SK-N-SH (cell line): ENCODE measurements at regions not wholly inside any gene's neighbourhood (a gene's known extent, or its start where the extent isn't known, plus 50 kb on each side); places are given as distances from the start of the nearest gene placed in this dataset.

ENCODE experiments used
- CTCF ChIA-PET: fragments of 300-600, 350-600 bp; formaldehyde crosslinking; extraction: SDS; loops from one replicate; lab custom pipeline; 2021; lab: Yijun Ruan, JAX
- POLR2A ChIA-PET: fragments of 350-600 bp; sonication (Branson Sonifier 250); formaldehyde crosslinking; extraction: SDS; loops from one replicate; lab custom pipeline; 2020; ENCODE audit warnings: antibody characterized with exemption, inconsistent platforms; lab: Yijun Ruan, JAX
- DNase-seq: peaks from one replicate; pipeline ENCODE4 v3.0.0; 2012
- H2AFZ ChIP-seq: fragments of 200-600 bp; sonication (generic); 2 replicates; pipeline ENCODE4 v1.8.1; 2016; ENCODE audit warnings: antibody characterized with exemption, mild to moderate bottlenecking, low read depth
- H3F3A ChIP-seq: fragments of 200-600 bp; sonication (generic); replicated peaks from 2 replicates; pipeline ENCODE3; 2016; ENCODE audit warnings: antibody characterized with exemption, mild to moderate bottlenecking; ENCODE audit not compliant: insufficient read depth
- H3K27ac ChIP-seq, 2 experiments: fragments of 200-500 bp in 1 of 2; fragments of 200-600 bp in 1 of 2; sonication (Bioruptor generic) in 1 of 2; sonication (generic), shearing (Covaris generic) in 1 of 2; 2 replicates each; pipeline versions ENCODE4 v1.5.1 to v1.6.1; 2014 to 2016; ENCODE audit warnings: low read depth in 2 of 2, inconsistent platforms in 1 of 2, low read length in 1 of 2, mild to moderate bottlenecking in 1 of 2, mixed read lengths in 1 of 2
- H3K27me3 ChIP-seq: fragments of 200-600 bp; sonication (generic), shearing (Covaris generic); 2 replicates; pipeline ENCODE4 v1.6.1; 2016; ENCODE audit warnings: mixed run types; ENCODE audit not compliant: insufficient read depth
- H3K36me3 ChIP-seq, 2 experiments: fragments of 200-500 bp in 1 of 2; fragments of 200-600 bp in 1 of 2; sonication (Bioruptor generic) in 1 of 2; sonication (generic) in 1 of 2; replicated peaks in 1 of 2; 2 replicates each; pipeline versions ENCODE3 to v1.5.1; 2014 to 2016; ENCODE audit warnings: low read length in 1 of 2, mild to moderate bottlenecking in 1 of 2; ENCODE audit not compliant: insufficient read depth in 2 of 2, control insufficient read depth in 1 of 2
- H3K4me1 ChIP-seq, 2 experiments: fragments of 200-500 bp in 1 of 2; fragments of 200-600 bp in 1 of 2; sonication (Bioruptor generic) in 1 of 2; sonication (generic), shearing (Covaris generic) in 1 of 2; 2 replicates each; pipeline versions ENCODE4 v1.5.1 to v1.6.1; 2014 to 2016; ENCODE audit warnings: low read depth in 1 of 2, low read length in 1 of 2, mixed run types in 1 of 2; ENCODE audit not compliant: insufficient read depth in 2 of 2, control insufficient read depth in 1 of 2
- H3K4me2 ChIP-seq: fragments of 200-600 bp; sonication (generic), shearing (Covaris generic); 2 replicates; pipeline ENCODE4 v1.6.1; 2017; ENCODE audit warnings: mixed run types
- H3K4me3 ChIP-seq, 2 experiments: fragments of 200-500 bp in 1 of 2; fragments of 200-600 bp in 1 of 2; sonication (Bioruptor generic) in 1 of 2; sonication (generic), shearing (Covaris generic) in 1 of 2; 2 replicates each; pipeline versions ENCODE4 v1.5.1 to v1.8.1; 2014 to 2016; ENCODE audit warnings: low read depth in 2 of 2, inconsistent platforms in 1 of 2, low read length in 1 of 2, mild to moderate bottlenecking in 1 of 2, mixed read lengths in 1 of 2, moderate library complexity in 1 of 2
- H3K79me2 ChIP-seq: fragments of 200-600 bp; sonication (generic); 2 replicates; pipeline ENCODE4 v1.8.1; 2017; ENCODE audit warnings: mild to moderate bottlenecking; ENCODE audit not compliant: insufficient read depth
- H3K9ac ChIP-seq: fragments of 200-600 bp; sonication (generic); 2 replicates; pipeline ENCODE4 v1.6.1; 2017; ENCODE audit warnings: mixed run types
- H3K9me2 ChIP-seq: fragments of 200-600 bp; sonication (generic); 2 replicates; pipeline ENCODE4 v1.6.1; 2017; ENCODE audit warnings: mixed run types
- H3K9me3 ChIP-seq: fragments of 200-600 bp; sonication (generic); 2 replicates; pipeline ENCODE4 v1.6.1; 2017; ENCODE audit warnings: mixed run types, mild to moderate bottlenecking, moderate library complexity
- H4K20me1 ChIP-seq: fragments of 200-600 bp; sonication (generic); 2 replicates; pipeline ENCODE4 v1.6.1; 2017; ENCODE audit warnings: mild to moderate bottlenecking, mixed run types; ENCODE audit not compliant: insufficient read depth
- CHD2 ChIP-seq: fragments of 150-350 bp; IDR thresholded peaks from 2 replicates; pipeline ENCODE4 v1.6.1; 2018; ENCODE audit warnings: low read length; ENCODE audit not compliant: partially characterized antibody
- CTCF ChIP-seq: fragments of 200-600 bp; sonication (generic); IDR thresholded peaks from 2 replicates; pipeline ENCODE4 v1.6.1; 2017; ENCODE audit warnings: antibody characterized with exemption, mild to moderate bottlenecking, moderate library complexity
- EP300 ChIP-seq, 2 experiments: IDR thresholded peaks; 2 replicates each; pipeline versions ENCODE4 v1.4.0 to v1.6.1; 2012; ENCODE audit warnings: borderline replicate concordance in 1 of 2, low read depth in 1 of 2, low read length in 1 of 2
- EZH2phosphoT487 ChIP-seq: fragments of 200-600 bp; sonication (generic); IDR thresholded peaks from 2 replicates; pipeline ENCODE4 v1.6.1; 2017; ENCODE audit warnings: low read depth, mixed run types, mild to moderate bottlenecking, antibody characterized with exemption, moderate library complexity, borderline replicate concordance
- FOXJ3 ChIP-seq: sonication (generic); formaldehyde crosslinking; IDR thresholded peaks from 2 replicates; pipeline ENCODE4 v1.5.1; 2020; ENCODE audit warnings: mild to moderate bottlenecking, missing genetic modification reagents
- GABPA ChIP-seq: IDR thresholded peaks from 2 replicates; pipeline ENCODE4 v1.4.0; 2012; ENCODE audit warnings: low read depth, mild to moderate bottlenecking
- GATA2 ChIP-seq: sonication (generic); formaldehyde crosslinking; IDR thresholded peaks from 2 replicates; pipeline ENCODE4 v1.5.0; 2020; ENCODE audit warnings: mild to moderate bottlenecking, missing genetic modification reagents
- JUND ChIP-seq: IDR thresholded peaks from 2 replicates; pipeline ENCODE4 v1.4.0; 2012
- MAX ChIP-seq: IDR thresholded peaks from 2 replicates; pipeline ENCODE4 v1.4.0; 2012; ENCODE audit warnings: low read depth
- MXI1 ChIP-seq: IDR thresholded peaks from 2 replicates; pipeline ENCODE4 v1.6.1; 2012; ENCODE audit warnings: mild to moderate bottlenecking, low read depth, low read length, improper control_type of control experiment
- NFIC ChIP-seq: IDR thresholded peaks from 2 replicates; pipeline ENCODE4 v1.4.0; 2012; ENCODE audit warnings: borderline replicate concordance
- NRF1 ChIP-seq: IDR thresholded peaks from 2 replicates; pipeline ENCODE4 v1.6.1; 2012; ENCODE audit warnings: low read depth, mild to moderate bottlenecking, low read length
- PBX3 ChIP-seq: IDR thresholded peaks from 2 replicates; pipeline ENCODE4; 2012
- POLR2AphosphoS5 ChIP-seq: IDR thresholded peaks from 2 replicates; pipeline ENCODE4 v1.6.1; 2012; ENCODE audit warnings: low read depth, low read length
- RAD21 ChIP-seq: IDR thresholded peaks from 2 replicates; pipeline ENCODE4 v1.6.1; 2012; ENCODE audit warnings: mild to moderate bottlenecking, low read length
- RCOR1 ChIP-seq: fragments of 150-350 bp; IDR thresholded peaks from 2 replicates; pipeline ENCODE4 v1.6.1; 2017; ENCODE audit warnings: antibody characterized with exemption, low read length
- RXRA ChIP-seq: IDR thresholded peaks from 2 replicates; pipeline ENCODE4 v1.4.0; 2012; ENCODE audit warnings: low read depth, mild to moderate bottlenecking, borderline replicate concordance
- TAF1 ChIP-seq: IDR thresholded peaks from 2 replicates; pipeline ENCODE4 v1.6.1; 2012; ENCODE audit warnings: low read depth, mild to moderate bottlenecking, low read length, moderate library complexity, borderline replicate concordance
- TCF12 ChIP-seq: IDR thresholded peaks from 2 replicates; pipeline ENCODE4 v1.4.0; 2012
- USF1 ChIP-seq: IDR thresholded peaks from 2 replicates; pipeline ENCODE4 v1.4.0; 2012; ENCODE audit warnings: low read depth, borderline replicate concordance
- YY1 ChIP-seq: IDR thresholded peaks from 2 replicates; pipeline ENCODE4 v1.4.0; 2012; ENCODE audit warnings: low read depth, mild to moderate bottlenecking
- WGBS: methylation state at CpG from one replicate; pipeline ENCODE4 v1.1.6; 2017; ENCODE audit warnings: low lambda C conversion rate; 5-methylcytosine and 5-hydroxymethylcytosine counted together

- WGBS, result 5% methylated on average over 4 of the region's 4 CpGs
- POLR2A ChIA-PET, result no interaction called here
These were observed 119.6 kb downstream of the PRDM9 start for GRCh38 chr5:23626961-23627360.

GRCh38 chr5:23627976-23628375, 120.6 kb downstream of the PRDM9 start:
- ChIA-PET CTCF (no interaction called here), POLR2A (no interaction called here)
- Histone ChIP-seq H3K9me3 (no peaks in the 10 kb centered on the region), H3K27me3 (no peaks in the 10 kb centered on the region), H3K4me3 (no peak overlapping the region), H3K9ac (no peak overlapping the region), H4K20me1 (no peaks in the 10 kb centered on the region), H2AFZ (no peak overlapping the region), H3F3A (no peaks in the 10 kb centered on the region), H3K9me2 (no peaks in the 10 kb centered on the region), H3K79me2 (no peaks in the 10 kb centered on the region), H3K4me2 (no peak overlapping the region), H3K36me3 (no peaks in the 10 kb centered on the region), H3K4me1 (no peaks in the 10 kb centered on the region), H3K27ac (no peak overlapping the region)
- TF ChIP-seq PBX3, result no peak
- TF ChIP-seq USF1, result no peak
- no peak for TF ChIP-seq GATA2 (CRISPR knock-in tag)
- no peak for TF ChIP-seq YY1
- no peak for TF ChIP-seq MXI1
- TF ChIP-seq JUND, result no peak
- no peak for TF ChIP-seq RAD21
- TF ChIP-seq EZH2phosphoT487, result no peak
- no peak for TF ChIP-seq CHD2
- no peak for TF ChIP-seq POLR2AphosphoS5
- TF ChIP-seq FOXJ3 (CRISPR knock-in tag), result no peak
- no peak for TF ChIP-seq RXRA
- no peak for TF ChIP-seq MAX
- no peak for TF ChIP-seq TAF1
- no peak for TF ChIP-seq NRF1
- WGBS, result 2% methylated on average over 3 of the region's 3 CpGs
- no peak for DNase-seq

More at GRCh38 chr5:23626961-23627360, 119.6 kb downstream of the PRDM9 start:
- Histone ChIP-seq H3F3A (no peaks in the 10 kb centered on the region), H3K9me3 (no peaks in the 10 kb centered on the region), H3K9me2 (no peaks in the 10 kb centered on the region), H3K27ac (no peak overlapping the region), H3K4me2 (no peak overlapping the region), H3K36me3 (no peaks in the 10 kb centered on the region), H3K9ac (no peak overlapping the region), H3K27me3 (no peaks in the 10 kb centered on the region), H3K79me2 (no peaks in the 10 kb centered on the region), H4K20me1 (no peaks in the 10 kb centered on the region), H2AFZ (no peak overlapping the region), H3K4me1 (no peaks in the 10 kb centered on the region), H3K4me3 (no peak overlapping the region)
- TF ChIP-seq NFIC, result no peak
- no peak for TF ChIP-seq TAF1
- no peak for TF ChIP-seq RCOR1
- TF ChIP-seq TCF12, result no peak
- TF ChIP-seq GATA2 (CRISPR knock-in tag), result no peak
- no peak for TF ChIP-seq PBX3
- no peak for TF ChIP-seq GABPA
- TF ChIP-seq RXRA, result no peak
- no peak for TF ChIP-seq CTCF
- TF ChIP-seq NRF1, result no peak
- TF ChIP-seq EP300 (IDR thresholded peaks at IDR 0.05; ENCODE audit: borderline replicate concordance in 1 of 2, low read depth in 1 of 2, low read length in 1 of 2), result no peak
- no peak for DNase-seq
- CTCF ChIA-PET, result no interaction called here
